Choroid plexus epithelial cell (primary cell): ENCODE measurements at regions not wholly inside any gene's neighbourhood (a gene's known extent, or its start where the extent isn't known, plus 50 kb on each side); places are given as distances from the start of the nearest gene placed in this dataset.

Experiments
- DNase-seq: peaks from one replicate; pipeline ENCODE4 v3.0.0-alpha.2; 2010; ENCODE audit warnings: low read depth
- H3K4me3 ChIP-seq: 2 replicates; pipeline ENCODE4 v1.5.1; 2011; ENCODE audit warnings: low read depth, mild to moderate bottlenecking, control low read depth, low read length, moderate library complexity
- CTCF ChIP-seq: conservative IDR thresholded peaks from 2 replicates; pipeline ENCODE4 v1.5.1; 2011; ENCODE audit warnings: low read depth, mild to moderate bottlenecking, control low read depth, inconsistent platforms, low read length, moderate library complexity

DNA sequence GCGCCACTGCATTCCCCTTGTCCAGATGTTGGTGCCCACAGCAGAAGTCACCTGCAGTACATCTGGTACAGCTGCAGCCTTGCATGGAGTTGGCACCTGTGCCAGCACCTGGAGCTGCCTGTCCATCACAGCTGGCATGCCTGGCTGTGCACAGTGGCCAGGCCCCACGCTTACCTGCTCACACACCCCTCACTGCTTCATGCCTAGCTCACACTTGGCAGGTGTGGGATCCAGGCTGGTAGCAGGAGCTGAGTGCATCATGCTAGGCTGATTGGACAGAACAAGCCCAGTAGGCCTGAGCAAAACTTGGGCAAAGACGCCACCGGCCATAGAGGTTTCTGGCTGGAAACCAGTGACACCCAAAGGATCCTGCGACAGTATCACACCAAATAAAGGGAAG is 402.8 kb downstream of the FOXG1 start:
- DNase-seq = no peak
- no peak for TF ChIP-seq CTCF
- no peak overlapping the region for H3K4me3 ChIP-seq

- no peak overlapping the region for H3K4me3 ChIP-seq
- TF ChIP-seq CTCF = no peak
Observed at GRCh38 chr14:29175706-29176105, 409.1 kb downstream of the FOXG1 start.

DNA sequence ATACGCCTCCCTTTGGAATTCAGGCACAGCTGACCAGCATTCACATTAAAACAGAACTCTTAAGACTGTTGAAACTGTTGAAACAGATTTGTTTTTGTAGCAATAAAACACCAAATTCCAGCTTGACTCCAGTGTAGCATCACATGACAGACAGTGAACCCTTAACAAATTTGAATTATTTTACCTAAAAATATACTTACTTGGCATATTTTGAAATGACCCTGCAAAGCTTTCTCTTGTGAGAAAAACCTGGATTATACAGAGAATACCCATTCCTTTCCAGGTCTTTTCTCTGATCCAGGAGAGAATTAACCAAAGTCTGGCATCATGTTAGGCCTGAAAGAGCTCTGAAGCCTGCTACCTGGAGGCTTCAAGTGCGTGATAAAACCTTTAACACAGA is 410.3 kb downstream of the FOXG1 start:
- DNase-seq = no peak
- TF ChIP-seq CTCF = no peak
- H3K4me3 ChIP-seq = no peak overlapping the region

More at GRCh38 chr14:29175706-29176105, 409.1 kb downstream of the FOXG1 start:
- no peak for DNase-seq

DNA sequence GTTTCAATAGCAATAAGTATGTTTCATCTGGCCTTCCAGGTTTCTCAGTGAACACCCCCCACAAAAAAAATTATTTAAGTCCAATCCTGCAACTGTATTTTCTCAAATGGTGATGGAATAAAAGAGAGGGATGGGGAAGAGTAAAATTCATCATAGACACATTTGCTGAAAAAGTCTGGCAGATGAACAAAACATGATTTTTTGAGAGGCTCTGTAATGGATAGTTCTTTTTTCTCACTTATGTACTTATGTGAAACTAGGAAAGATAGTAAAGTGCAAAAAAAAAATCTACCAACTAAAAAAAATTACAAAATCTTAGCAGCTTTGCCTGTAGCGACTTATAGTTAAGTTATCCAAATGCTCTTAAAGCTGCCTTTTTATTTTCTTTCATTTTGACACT is 412.4 kb downstream of the FOXG1 start:
- no peak for DNase-seq
- no peak overlapping the region for H3K4me3 ChIP-seq
- no peak for TF ChIP-seq CTCF

- no peak for TF ChIP-seq CTCF
- H3K4me3 ChIP-seq = no peak overlapping the region
- DNase-seq = no peak
Observed at GRCh38 chr14:29191092-29191491, 424.5 kb downstream of the FOXG1 start.

- no peak for DNase-seq
- TF ChIP-seq CTCF = no peak
- no peak overlapping the region for H3K4me3 ChIP-seq
Observed at GRCh38 chr14:29197557-29197956, 431.0 kb downstream of the FOXG1 start.

DNA sequence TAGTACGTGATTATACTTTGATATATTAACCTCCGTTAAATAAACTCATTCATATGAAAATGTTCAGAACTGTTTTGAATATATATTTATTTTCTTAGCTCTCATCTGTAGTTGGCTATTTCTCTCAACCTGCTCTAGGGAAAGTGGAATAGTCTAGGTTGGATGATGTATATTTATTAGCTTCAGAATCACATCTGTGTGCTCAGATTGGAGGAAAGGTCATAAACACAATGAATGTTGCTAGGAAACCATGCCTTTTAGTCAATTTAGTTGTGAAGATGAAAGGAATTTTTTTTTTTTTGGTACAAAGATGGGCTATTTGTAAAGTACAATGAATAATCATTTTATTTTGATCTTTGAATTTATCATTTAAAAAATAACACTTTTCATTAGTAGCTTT is 439.1 kb downstream of the FOXG1 start:
- no peak for TF ChIP-seq CTCF
- no peak for DNase-seq
- H3K4me3 ChIP-seq = no peak overlapping the region
